ENCODE measurements at regions not wholly inside any gene's neighbourhood (a gene's known extent, or its start where the extent isn't known, plus 50 kb on each side); places are given as distances from the start of the nearest gene placed in this dataset.

DNA sequence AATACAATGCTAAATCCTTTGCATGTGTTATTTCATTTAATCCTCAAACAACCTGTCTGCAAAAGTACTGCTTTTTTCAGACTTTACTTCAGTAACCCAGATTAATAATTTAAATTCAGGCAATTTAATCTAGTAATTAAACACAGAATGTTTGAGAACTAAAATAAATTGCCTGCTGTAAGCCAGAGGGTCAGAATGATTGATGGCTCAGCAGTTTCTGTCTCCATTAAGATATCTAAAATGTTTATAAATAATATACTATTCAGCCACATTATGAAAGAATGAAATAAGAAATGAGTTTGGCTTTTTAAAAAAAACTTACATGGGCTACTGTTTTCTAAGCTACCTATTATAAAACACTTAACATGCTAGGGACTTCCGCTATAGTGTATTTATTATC is 846.0 kb downstream of the FAM181B start:
- TF ChIP-seq, protein P1, sequence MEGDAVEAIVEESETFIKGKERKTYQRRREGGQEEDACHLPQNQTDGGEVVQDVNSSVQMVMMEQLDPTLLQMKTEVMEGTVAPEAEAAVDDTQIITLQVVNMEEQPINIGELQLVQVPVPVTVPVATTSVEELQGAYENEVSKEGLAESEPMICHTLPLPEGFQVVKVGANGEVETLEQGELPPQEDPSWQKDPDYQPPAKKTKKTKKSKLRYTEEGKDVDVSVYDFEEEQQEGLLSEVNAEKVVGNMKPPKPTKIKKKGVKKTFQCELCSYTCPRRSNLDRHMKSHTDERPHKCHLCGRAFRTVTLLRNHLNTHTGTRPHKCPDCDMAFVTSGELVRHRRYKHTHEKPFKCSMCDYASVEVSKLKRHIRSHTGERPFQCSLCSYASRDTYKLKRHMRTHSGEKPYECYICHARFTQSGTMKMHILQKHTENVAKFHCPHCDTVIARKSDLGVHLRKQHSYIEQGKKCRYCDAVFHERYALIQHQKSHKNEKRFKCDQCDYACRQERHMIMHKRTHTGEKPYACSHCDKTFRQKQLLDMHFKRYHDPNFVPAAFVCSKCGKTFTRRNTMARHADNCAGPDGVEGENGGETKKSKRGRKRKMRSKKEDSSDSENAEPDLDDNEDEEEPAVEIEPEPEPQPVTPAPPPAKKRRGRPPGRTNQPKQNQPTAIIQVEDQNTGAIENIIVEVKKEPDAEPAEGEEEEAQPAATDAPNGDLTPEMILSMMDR (IDR thresholded peaks at IDR 0.05): no peak
- TF ChIP-seq EP300 (IDR thresholded peaks at IDR 0.05) (no peak), POLR2A (IDR thresholded peaks at IDR 0.05) (no peak)
